HG02840 (cell line): ENCODE measurements at regions not wholly inside any gene's neighbourhood (a gene's known extent, or its start where the extent isn't known, plus 50 kb on each side); places are given as distances from the start of the nearest gene placed in this dataset.

ENCODE experiments used
- ATAC-seq: cut with Tn5 transposase; IDR thresholded peaks from one replicate; pipeline ENCODE4 v1.9.1; 2021; ENCODE audit warnings: mild to moderate bottlenecking, moderate library complexity, moderate number of reproducible peaks; ENCODE audit not compliant: unreplicated experiment, low FRiP score

DNA sequence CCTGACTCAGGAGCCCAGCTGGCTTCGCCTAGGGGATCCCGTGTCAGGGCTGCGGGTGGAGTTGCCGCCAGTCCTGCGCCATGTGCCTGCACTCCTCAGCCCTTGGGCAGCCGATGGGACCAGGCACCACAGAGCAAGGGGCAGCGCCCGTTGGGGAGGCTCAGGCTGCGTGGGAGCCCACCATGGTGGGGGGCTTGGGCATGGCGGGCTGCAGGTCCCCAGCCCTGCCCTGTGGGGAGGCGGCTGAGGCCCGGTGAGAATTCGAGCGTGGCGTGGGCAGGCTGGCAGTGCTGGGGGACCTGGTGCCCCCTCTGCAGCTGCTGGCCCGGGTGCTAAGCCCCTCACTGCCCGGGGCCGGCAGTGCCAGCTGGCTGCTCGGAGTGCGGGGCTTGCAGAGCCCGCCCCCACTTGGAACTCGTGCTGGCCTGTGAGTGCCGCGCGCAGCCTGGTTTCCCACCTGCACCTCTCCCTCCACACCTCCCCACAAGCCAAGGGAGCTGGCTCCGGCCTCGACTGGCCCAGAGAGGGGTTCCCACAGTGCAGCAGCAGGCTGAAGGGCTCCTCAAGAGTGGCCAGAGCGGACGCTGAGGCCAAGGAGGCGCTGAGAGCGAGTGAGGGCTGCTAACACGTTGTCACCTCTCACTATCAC, 135.1 kb upstream of the SEL1L start:
- no peak for ATAC-seq

DNA sequence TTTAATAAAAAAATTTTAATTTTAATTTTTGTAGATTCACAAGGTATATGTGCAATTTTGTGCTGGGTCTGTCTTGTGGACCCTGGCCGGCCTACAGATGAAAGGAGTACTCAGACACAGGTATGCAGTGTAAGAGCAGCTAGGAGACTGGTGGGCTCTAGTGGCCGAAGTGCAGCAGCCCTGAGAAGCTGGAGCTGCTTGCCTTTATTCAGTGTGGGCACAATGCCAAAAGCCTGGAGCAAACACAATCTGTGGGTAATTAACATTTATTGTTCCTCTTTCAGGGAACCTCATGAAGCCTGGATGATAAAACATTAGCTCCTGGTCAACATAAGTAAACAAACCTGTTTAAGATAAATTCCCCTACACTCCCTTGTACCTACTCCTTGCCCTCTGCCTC, 135.7 kb upstream of the SEL1L start:
- ATAC-seq: no peak

DNA sequence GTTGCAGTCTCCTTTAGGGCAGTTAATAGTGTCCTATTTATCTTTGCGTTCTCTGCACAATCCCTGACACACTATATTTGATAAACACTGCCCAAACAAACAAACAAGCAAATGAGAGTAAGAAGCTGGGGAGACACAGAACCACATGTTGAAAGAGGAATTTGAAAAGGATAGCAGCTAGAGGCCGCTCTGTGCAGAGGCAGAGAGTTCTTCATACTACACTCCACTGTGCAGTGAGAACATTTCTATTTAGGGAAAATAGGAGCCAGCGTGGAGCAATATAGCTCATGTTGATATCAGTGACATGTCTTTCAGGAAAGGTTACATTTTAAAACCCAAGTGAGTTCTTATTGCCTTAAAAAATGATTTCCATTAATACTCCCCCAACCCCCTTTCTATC, 140.3 kb upstream of the SEL1L start:
- no peak for ATAC-seq

DNA sequence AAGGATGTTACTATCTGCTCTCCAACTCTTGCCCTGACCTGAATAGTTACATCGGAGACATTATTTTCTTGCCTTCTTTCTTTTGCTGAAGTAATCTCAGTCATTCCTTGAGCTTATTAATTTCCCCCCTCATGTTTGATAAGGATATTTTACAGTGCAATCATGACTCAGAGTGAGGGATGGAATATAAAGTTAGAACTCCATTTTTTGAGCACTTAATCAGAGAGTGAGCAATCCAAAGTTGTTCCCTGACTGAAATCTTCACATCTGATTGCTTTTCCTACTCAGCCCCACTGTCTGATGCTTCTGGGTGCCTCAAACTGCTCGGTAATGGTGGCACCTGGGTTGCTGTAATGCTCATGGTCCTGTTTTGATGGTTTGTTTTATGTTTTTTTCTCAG, 142.7 kb upstream of the SEL1L start:
- no peak for ATAC-seq

DNA sequence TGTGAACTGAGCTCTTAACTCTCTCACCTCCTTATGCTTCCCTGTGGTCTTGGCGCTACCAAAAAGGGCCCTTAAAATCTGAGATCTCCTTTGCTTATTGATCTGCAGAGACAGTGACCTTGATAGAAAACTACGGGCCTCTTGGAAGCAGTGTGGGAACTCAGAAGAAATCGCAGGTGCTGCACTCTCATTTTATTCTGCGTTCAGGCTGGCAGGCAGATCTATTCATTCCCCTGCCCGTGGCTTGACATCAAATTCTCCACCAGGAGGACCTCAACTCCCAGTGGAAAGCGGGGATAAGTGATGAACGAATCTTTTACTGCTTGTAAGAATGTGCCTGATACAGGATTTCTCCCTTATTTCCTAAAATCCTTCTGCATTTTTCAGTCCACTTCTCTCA, 143.2 kb upstream of the SEL1L start:
- no peak for ATAC-seq

DNA sequence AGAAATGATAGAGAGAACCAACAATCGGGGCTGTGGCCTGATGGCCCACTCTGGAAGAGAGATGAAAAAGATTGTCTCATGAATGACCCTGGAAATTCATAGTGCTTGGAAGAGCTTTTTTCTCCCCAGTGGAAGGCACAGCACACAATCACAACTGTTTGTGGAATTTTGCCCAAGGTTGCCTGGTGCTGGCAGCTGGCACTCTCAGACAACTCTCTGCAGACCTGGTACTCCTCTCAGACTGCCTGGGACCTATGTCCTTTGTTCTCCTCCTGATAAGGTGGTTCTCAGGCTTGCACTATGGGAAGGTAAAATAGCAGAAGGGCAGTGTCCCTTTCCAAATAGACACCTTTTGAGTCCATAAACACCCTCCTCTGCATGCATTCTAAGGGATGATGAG, 144.1 kb upstream of the SEL1L start:
- ATAC-seq: no peak

DNA sequence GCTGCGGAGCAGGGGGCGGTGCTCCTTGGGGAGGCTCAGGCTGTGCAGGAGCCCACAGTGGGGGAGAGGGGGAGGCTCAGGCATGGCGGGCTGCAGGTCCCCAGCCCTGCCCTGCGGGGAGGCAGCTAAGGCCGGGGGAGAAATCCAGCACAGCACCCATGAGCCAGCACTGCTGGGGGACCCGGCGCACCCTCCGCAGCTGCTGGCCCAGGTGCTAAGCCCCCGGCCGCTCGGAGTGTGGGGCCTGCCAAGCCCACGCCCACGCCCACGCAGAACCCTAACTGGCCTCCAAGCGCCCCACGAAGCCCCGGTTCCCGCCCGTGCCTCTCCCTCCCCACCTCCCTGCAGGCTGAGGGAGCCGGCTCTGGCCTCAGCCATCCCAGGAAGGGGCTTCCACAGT, 145.6 kb upstream of the SEL1L start:
- ATAC-seq: no peak

DNA sequence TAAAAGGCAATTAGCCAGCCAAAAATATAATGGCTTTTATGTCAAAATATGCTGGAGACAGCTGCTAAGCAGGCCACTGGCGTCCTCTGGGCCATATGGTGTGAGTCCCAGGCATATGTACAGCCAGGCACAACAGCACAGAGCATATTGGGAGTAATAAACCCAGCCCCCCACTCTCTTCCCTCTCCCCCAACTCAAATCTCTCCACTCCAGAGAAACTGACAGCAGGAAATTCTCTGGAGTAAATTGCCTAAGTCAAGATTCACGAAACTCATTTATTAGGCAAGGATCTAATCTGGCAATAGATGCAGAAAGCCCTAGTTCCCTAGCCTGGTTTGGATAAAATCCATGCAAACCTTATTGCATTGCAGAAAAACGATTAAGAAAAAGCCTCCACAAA, 147.9 kb upstream of the SEL1L start:
- ATAC-seq: no peak

DNA sequence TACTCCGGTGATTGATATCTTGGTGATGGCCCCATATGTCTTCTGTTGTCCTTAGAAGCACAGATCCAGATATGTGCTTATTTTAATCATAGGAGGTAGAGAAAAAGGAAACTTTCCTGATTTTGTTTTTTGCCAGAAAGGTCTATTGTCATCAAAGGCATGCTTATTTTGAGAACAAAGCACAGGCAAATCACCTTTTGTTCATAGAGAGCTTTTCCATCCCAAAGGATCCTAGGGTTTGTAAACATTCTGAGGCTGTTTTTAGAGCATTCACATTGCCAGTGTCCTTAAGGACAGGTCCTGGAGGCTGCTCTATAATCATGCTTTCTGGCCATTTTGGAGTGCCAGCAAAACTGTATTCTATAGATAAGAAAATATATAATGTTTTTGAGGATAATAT, 148.5 kb upstream of the SEL1L start:
- no peak for ATAC-seq

- ATAC-seq: no peak
Measured at GRCh38 chr14:81682701-81683100, 149.0 kb upstream of the SEL1L start.

GRCh38 chr14:81684696-81685095, 151.0 kb upstream of the SEL1L start:
- ATAC-seq: no peak

DNA sequence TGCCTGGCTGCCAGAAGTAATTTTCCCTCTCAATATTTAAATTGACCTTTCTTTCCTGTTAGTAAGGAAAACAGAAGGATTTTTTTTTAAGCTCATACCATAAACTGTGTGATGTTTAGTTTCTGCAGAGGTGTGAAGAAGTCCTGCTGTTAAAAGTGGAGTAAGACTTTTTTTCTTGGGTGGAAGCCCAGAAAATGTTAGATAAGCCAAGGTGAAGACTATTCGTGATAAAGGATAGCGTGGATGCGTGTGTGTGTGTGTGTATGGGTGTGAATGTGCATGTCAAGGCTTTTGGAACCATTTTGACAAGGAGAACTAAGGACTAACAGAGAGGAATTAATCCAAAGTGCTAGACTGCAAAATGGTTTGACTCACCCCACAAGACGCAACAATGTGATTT, 152.9 kb upstream of the SEL1L start:
- ATAC-seq: no peak

GRCh38 chr14:81691931-81692330, 158.3 kb upstream of the SEL1L start:
- ATAC-seq: no peak

DNA sequence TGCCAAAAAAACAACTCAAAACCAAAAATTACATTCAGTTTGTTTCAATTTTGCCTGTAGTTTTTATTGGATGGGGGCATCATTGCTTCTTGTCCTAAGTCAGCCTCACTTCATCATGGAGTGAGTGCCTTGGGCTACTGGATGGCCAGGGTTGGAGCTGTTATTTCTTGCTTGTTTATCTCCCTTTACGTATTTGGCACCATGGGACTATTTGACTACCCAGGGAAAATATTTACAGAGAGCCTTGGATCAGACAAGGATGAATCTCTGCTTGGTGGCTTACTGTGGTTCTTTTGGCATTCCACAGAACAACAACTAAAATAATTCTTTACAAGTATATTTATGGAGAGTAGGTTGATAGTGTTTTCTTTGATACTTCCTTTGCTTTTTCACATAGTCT, 160.8 kb upstream of the SEL1L start:
- ATAC-seq: no peak

DNA sequence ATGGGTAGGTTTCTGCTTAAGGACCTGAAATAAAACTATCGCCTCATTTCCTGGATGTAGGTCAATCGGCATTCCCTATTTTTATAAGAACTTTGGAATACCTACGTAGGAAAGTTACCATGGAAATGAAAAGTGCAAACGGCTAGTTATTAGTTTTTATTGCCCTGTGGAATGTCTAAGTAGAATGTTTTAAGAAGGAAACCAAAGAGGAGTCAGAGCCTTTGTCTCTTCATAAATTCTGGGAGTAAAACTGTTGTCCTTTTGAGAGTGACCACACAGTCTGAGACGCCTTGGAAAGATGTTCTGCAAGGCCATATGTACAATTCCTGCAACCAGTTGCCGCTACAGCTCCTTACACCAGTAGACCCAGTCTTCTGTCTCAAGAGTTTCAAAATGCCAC, 176.0 kb upstream of the SEL1L start:
- no peak for ATAC-seq

DNA sequence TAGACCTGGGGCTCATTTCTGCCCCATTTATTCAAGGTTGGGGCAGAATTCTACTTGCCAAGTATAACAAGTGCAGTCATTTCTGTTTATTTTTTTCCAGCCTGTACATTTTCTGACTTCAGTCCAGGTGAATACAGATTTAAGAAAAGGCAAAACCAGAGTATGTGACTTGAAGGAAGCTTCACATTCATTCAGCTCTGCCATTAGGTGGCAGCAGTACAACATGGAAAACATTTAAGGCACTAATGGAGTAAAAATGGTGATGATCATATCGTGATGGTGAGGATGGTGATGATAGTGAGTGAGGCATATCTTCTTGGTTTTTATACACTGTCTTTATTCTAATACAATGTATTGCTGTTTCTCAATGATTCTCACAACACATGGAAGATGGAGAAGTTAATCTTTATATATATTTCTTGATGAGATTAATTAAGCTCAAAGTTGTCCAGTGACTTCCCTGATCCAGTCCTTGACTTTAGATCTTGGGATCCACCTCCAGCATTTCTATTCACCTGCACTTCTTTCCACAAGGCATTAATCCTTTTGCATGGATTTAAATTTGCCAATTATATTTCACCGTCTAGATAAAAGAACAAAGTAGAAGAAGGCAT, 176.7 kb upstream of the SEL1L start:
- ATAC-seq: no peak

GRCh38 chr14:81715731-81716130, 182.1 kb upstream of the SEL1L start:
- ATAC-seq: no peak

DNA sequence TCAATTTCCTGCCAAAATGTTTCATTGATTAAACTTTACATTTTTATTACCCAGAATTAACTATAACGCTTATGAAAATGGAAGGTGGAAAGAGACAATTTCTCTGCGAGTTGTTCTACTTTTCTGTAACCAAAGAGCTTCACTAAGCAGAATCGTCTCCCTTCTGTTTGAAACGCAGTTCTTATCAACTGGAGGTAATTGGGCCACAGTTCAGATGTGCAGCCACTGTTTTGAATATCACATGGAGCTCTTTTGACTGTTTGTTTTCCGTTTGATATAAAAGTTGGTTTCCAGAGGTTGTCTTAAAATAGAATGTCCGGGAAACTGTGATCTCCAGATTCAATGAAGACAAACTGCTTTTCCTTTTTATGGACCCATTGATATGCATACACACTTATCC, 183.3 kb upstream of the SEL1L start:
- no peak for ATAC-seq

GRCh38 chr14:81723956-81724355, 190.3 kb upstream of the SEL1L start:
- ATAC-seq: no peak

- no peak for ATAC-seq
Measured at GRCh38 chr14:81727218-81727617, 193.6 kb upstream of the SEL1L start.

- no peak for ATAC-seq
Measured at GRCh38 chr14:81728447-81728846, 194.8 kb upstream of the SEL1L start.

DNA sequence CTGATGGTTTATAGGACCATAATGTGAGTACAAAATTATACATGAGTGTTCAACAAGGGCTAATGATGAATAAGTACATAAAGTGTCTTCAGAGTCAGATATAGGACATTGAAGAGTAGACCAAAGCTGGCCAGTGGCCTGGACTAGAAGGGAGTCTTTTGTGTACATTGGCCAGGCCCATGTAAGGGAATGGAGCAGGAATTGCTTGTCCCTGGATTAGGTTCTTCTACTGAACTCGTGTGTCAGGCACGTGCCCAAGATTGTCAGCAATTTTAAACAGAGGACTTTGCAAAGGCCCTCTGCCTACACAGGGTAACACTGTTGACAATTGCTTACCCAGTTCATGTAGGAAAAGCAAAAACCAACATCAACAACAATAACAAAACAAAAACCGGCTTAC, 196.0 kb upstream of the SEL1L start:
- ATAC-seq: no peak

DNA sequence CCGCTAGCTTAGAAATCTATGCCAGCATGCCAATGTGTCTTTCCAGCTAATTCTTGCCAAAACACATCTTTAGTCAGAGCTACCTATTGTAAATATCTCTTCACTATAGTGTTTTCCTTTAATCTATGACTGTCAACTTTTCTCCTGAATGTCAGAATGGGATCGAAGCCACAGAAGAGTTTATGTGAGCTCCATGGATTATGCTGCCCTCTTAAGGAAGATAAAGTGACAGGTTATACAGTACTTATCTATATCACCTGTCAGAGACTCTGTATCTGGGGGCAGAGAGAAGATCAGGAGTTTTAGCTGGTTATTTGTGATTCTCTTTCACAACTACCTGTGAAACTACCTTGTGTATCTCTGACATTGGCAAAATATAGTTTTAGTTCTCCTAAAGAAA, 204.3 kb upstream of the SEL1L start:
- no peak for ATAC-seq
